Esophagus muscularis mucosa (tissue), 4 donors: ENCODE measurements at regions not wholly inside any gene's neighbourhood (a gene's known extent, or its start where the extent isn't known, plus 50 kb on each side); places are given as distances from the start of the nearest gene placed in this dataset.

Experiments
- EP300 ChIP-seq: sonication (generic); formaldehyde crosslinking; IDR thresholded peaks from one replicate; pipeline ENCODE4 v1.6.1; 2017; ENCODE audit warnings: antibody characterized with exemption
- POLR2A ChIP-seq: fragments of 450-650 bp; IDR thresholded peaks from one replicate; pipeline ENCODE4 v1.6.1; 2017; ENCODE audit warnings: antibody characterized with exemption, moderate library complexity, mild to moderate bottlenecking, low read depth
- POLR2AphosphoS5 ChIP-seq, 2 donors: sonication (generic); formaldehyde crosslinking; IDR thresholded peaks; one replicate each; pipeline ENCODE4 v1.6.1; 2017; ENCODE audit warnings: antibody characterized with exemption in 2 of 2
- TF ChIP-seq, protein P1 (sequence below), 3 experiments: fragments of 200-600 bp in 2 of 3; fragments of 450-650 bp in 1 of 3; sonication (generic) in 2 of 3; IDR thresholded peaks; one replicate each; pipeline ENCODE4 v1.5.1; 2017 to 2019; ENCODE audit warnings: antibody characterized with exemption in 3 of 3, mild to moderate bottlenecking in 2 of 3, moderate library complexity in 1 of 3

DNA sequence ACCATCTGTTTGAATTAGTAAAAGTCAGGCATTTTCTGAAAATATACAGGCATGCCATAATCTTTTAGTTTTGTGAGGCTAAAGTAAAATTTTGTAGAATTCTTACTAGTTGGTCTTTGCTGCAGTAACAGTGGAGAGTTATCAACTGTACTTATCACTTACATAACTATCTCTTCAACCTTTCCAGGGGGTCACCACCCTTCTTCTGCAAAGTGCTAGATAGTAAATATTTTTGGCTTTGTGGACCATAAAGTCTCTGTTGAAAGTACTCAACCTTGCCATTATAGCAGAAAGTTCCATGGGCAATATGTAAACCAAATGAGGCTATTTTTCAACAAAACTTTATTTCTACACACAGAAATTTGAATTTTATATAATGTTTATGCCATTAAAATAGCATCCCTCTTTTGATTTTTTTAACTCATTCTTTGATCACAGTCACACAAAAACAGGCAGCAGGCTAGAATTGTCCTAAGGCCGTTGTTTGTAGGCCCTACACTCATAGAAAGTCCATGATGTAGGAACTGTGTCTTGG is 59.5 kb upstream of the KLF6 start:
- TF ChIP-seq POLR2A: no peak
- no peak for TF ChIP-seq EP300
- TF ChIP-seq, protein P1, sequence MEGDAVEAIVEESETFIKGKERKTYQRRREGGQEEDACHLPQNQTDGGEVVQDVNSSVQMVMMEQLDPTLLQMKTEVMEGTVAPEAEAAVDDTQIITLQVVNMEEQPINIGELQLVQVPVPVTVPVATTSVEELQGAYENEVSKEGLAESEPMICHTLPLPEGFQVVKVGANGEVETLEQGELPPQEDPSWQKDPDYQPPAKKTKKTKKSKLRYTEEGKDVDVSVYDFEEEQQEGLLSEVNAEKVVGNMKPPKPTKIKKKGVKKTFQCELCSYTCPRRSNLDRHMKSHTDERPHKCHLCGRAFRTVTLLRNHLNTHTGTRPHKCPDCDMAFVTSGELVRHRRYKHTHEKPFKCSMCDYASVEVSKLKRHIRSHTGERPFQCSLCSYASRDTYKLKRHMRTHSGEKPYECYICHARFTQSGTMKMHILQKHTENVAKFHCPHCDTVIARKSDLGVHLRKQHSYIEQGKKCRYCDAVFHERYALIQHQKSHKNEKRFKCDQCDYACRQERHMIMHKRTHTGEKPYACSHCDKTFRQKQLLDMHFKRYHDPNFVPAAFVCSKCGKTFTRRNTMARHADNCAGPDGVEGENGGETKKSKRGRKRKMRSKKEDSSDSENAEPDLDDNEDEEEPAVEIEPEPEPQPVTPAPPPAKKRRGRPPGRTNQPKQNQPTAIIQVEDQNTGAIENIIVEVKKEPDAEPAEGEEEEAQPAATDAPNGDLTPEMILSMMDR (IDR thresholded peaks at IDR 0.05): no peak
- no peak for TF ChIP-seq POLR2AphosphoS5 (IDR thresholded peaks at IDR 0.05)
